ENCODE measurements at regions not wholly inside any gene's neighbourhood (a gene's known extent, or its start where the extent isn't known, plus 50 kb on each side); places are given as distances from the start of the nearest gene placed in this dataset.
"Not testable (repeated sequence)": the region's sequence is repeated elsewhere in the genome, so short reads cannot be mapped to it uniquely, and the experiment has no call there.

- H3K4me1 Mint-ChIP-seq = no peaks in the 10 kb centered on the region
Observed at GRCh38 chr1:181221078-181221477, 132.6 kb downstream of the IER5 start.

GRCh38 chr1:181222972-181223505 lies 134.5 kb downstream of the IER5 start:
- Mint-ChIP-seq H3K27me3 (peaks cover 17 to 22% (median 19%) of the 10 kb centered on the region in 3 donors), H3K4me3 (no peak overlapping the region), H3K36me3 (peaks cover 5 to 22% of the 10 kb centered on the region in 2 donors), H3K27ac (no peak overlapping the region), H3K4me1 (no peaks in the 10 kb centered on the region), H3K9me3 (peaks cover 5 to 22% (median 11%) of the 10 kb centered on the region in 7 donors)
- ATAC-seq (ENCODE audit: low read depth in 2 of 2) (no peak), DNase-seq (no peak)

More at GRCh38 chr1:181221078-181221477, 132.6 kb downstream of the IER5 start:
- no peak overlapping the region for H3K27ac Mint-ChIP-seq
- peaks cover 4 to 14% (median 5%) of the 10 kb centered on the region in 7 donors for H3K9me3 Mint-ChIP-seq
- ATAC-seq (ENCODE audit: low read depth in 2 of 2) (no peak), DNase-seq (no peak)
- H3K4me3 Mint-ChIP-seq = no peak overlapping the region
- peaks cover 20 to 33% (median 26%) of the 10 kb centered on the region in 3 donors for H3K27me3 Mint-ChIP-seq
- peaks cover 5 to 21% of the 10 kb centered on the region in 2 donors for H3K36me3 Mint-ChIP-seq

DNA sequence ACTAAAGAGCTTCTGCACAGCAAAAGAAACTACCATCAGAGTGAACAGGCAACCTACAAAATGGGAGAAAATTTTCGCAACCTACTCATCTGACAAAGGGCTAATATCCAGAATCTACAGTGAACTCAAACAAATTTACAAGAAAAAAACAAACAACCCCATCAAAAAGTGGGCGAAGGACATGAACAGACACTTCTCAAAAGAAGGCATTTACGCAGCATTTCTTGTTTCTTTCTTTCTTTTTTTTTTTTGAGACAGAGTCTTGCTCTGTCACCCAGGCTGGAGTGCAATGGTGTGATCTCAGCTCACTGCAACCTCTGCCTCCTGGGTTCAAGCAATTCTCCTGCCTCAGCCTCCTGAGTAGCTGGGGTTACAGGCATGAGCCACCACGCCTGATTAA lies 138.2 kb downstream of the IER5 start:
- not testable (repeated sequence) for H3K4me1 Mint-ChIP-seq; ATAC-seq (ENCODE audit: low read depth in 2 of 2); DNase-seq; H3K4me3 Mint-ChIP-seq; H3K27ac Mint-ChIP-seq
- H3K27me3 Mint-ChIP-seq = peaks cover 6 to 22% (median 14%) of the 10 kb centered on the region in 3 donors
- peaks cover 5 to 21% of the 10 kb centered on the region in 2 donors for H3K36me3 Mint-ChIP-seq
- H3K9me3 Mint-ChIP-seq = peaks cover 5 to 34% (median 16%) of the 10 kb centered on the region in 7 donors

DNA sequence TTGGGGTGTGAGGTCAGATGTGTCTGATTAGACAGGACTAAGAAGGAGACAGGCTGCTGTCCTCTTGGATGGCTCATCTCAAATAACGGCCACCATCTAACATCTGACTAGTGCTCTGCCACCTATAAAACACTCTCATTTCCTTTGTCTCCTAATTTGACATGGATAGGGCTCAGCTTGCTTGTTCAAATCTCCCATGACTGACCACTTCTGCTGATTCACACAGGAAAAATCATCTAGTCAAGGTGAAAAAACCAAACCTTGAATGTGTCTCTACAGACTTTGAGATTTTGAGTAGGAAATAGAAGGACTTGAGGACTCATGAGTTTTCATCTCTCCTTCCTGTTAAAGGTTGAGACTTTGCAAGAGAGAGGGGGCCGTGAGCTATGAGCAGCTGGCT lies 150.6 kb downstream of the IER5 start:
- peaks cover 4 to 20% (median 7%) of the 10 kb centered on the region in 3 donors for H3K27me3 Mint-ChIP-seq
- DNase-seq (no peak), ATAC-seq (ENCODE audit: low read depth in 2 of 2) (no peak)
- no peaks in the 10 kb centered on the region for H3K4me1 Mint-ChIP-seq
- H3K36me3 Mint-ChIP-seq = peaks cover 0 to 8% of the 10 kb centered on the region in 2 donors
- no peak overlapping the region for H3K4me3 Mint-ChIP-seq
- peaks cover 0 to 11% (median 5%) of the 10 kb centered on the region in 7 donors for H3K9me3 Mint-ChIP-seq
- no peak overlapping the region for H3K27ac Mint-ChIP-seq

DNA sequence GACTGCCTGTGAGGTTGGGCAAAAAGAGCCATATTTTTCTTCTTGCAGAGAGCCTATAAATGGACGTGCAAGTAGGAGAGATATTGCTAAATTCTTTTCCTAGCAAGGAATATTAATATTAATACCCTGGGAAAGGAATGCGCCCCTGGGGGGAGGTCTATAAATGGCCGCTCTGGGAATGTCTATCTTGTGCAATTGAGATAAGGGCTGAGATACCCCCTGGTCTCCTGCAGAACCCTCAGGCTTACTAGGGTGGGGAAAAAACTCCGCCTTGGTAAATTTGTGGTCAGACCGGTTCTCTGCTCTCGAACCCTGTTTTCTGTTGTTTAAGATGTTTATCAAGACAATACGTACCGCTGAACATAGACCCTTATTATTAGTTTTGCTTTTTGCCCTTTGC lies 157.8 kb downstream of the IER5 start:
- ATAC-seq (ENCODE audit: low read depth in 2 of 2); H3K27ac Mint-ChIP-seq; DNase-seq; H3K4me3 Mint-ChIP-seq; H3K4me1 Mint-ChIP-seq: not testable (repeated sequence)
- H3K27me3 Mint-ChIP-seq = peaks cover 9 to 18% (median 13%) of the 10 kb centered on the region in 3 donors
- H3K36me3 Mint-ChIP-seq = peaks cover 0 to 29% of the 10 kb centered on the region in 2 donors
- peaks cover 14 to 54% (median 36%) of the 10 kb centered on the region in 7 donors for H3K9me3 Mint-ChIP-seq

GRCh38 chr1:181248361-181248760 lies 159.9 kb downstream of the IER5 start:
- H3K4me1 Mint-ChIP-seq; ATAC-seq (ENCODE audit: low read depth in 2 of 2); H3K4me3 Mint-ChIP-seq; H3K27ac Mint-ChIP-seq; DNase-seq: not testable (repeated sequence)
- Mint-ChIP-seq H3K9me3 (peaks cover 14 to 54% (median 29%) of the 10 kb centered on the region in 7 donors), H3K36me3 (peaks cover 0 to 28% of the 10 kb centered on the region in 2 donors), H3K27me3 (peaks cover 19 to 26% (median 19%) of the 10 kb centered on the region in 3 donors)

DNA sequence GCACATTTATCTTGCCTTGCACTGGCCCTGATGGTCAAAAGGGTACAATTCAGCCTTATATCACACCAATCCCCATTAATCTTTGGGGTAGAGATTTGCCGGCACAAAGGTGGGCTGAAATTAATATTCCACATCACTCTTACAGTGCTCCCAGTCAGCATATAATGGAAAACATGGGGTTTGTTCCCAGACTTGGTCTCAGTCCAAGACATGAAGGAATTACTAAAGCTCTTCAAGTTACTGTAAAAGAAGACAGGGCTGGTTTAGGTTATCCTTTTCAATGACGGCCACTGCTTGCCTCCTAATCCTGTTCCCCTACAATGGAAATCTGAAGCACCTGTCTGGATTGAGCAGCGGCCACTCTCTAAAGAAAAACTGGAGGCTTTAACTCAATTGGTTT lies 160.7 kb downstream of the IER5 start:
- H3K9me3 Mint-ChIP-seq = peaks cover 14 to 56% (median 31%) of the 10 kb centered on the region in 7 donors
- H3K27me3 Mint-ChIP-seq = peaks cover 19% of the 10 kb centered on the region in 3 donors
- H3K4me3 Mint-ChIP-seq = no peak overlapping the region
- H3K27ac Mint-ChIP-seq = no peak overlapping the region
- no peak for ATAC-seq (ENCODE audit: low read depth in 2 of 2)
- no peak for DNase-seq
- peaks cover 0 to 21% of the 10 kb centered on the region in 2 donors for H3K36me3 Mint-ChIP-seq
- H3K4me1 Mint-ChIP-seq = no peaks in the 10 kb centered on the region

GRCh38 chr1:181250038-181250437 lies 161.5 kb downstream of the IER5 start:
- DNase-seq (no peak), ATAC-seq (ENCODE audit: low read depth in 2 of 2) (no peak)
- no peaks in the 10 kb centered on the region for H3K4me1 Mint-ChIP-seq
- peaks cover 16 to 60% (median 34%) of the 10 kb centered on the region in 7 donors for H3K9me3 Mint-ChIP-seq
- H3K4me3 Mint-ChIP-seq = no peak overlapping the region
- no peak overlapping the region for H3K27ac Mint-ChIP-seq
- peaks cover 0 to 24% of the 10 kb centered on the region in 2 donors for H3K36me3 Mint-ChIP-seq
- peaks cover 19% of the 10 kb centered on the region in 3 donors for H3K27me3 Mint-ChIP-seq

DNA sequence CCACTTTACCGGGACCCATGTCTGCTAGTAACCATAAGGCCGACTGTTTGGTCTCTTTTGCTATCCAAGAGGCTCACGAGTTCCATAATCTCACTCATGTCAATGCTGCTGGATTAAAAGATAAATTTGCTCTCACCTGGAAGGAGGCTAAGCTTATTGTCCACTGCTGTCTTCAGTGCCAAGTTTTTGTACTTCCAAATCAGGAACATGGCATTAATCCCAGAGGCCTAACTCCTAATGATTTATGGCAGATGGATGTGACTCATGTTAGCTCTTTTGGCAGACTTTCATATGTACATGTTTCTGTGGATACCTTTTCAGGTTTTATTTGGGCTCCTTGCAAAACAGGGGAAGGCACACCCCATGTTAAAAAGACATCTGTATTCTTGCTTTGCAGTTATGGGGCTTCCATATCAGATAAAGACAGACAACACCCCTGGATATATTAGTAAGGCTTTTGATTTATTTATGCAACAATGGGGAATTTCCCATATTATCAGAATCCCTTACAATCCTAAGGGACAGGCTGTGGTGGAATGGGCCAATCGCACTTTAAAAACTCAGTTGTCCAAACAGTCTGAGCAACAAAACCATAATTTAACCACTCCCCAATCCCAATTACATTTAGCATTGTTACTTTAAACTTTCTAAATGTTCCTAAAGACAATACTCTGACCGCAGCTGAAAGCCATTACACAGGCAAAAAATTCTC lies 162.7 kb downstream of the IER5 start:
- H3K27ac Mint-ChIP-seq = no peak overlapping the region
- no peaks in the 10 kb centered on the region for H3K4me1 Mint-ChIP-seq
- peaks cover 16 to 57% (median 36%) of the 10 kb centered on the region in 7 donors for H3K9me3 Mint-ChIP-seq
- H3K36me3 Mint-ChIP-seq = peaks cover 0 to 34% of the 10 kb centered on the region in 2 donors
- no peak for ATAC-seq (ENCODE audit: low read depth in 2 of 2)
- DNase-seq = no peak
- H3K27me3 Mint-ChIP-seq = peaks cover 19 to 20% (median 19%) of the 10 kb centered on the region in 3 donors
- H3K4me3 Mint-ChIP-seq = no peak overlapping the region

- ATAC-seq (ENCODE audit: low read depth in 2 of 2) (no peak), DNase-seq (no peak)
- Mint-ChIP-seq H3K4me1 (no peaks in the 10 kb centered on the region), H3K27me3 (peaks cover 22 to 25% (median 23%) of the 10 kb centered on the region in 3 donors), H3K36me3 (peaks cover 0 to 35% of the 10 kb centered on the region in 2 donors), H3K4me3 (no peak overlapping the region), H3K9me3 (peaks cover 15 to 54% (median 33%) of the 10 kb centered on the region in 7 donors), H3K27ac (no peak overlapping the region)
Observed at GRCh38 chr1:181251713-181252075, 163.2 kb downstream of the IER5 start.

GRCh38 chr1:181253601-181254000 lies 165.1 kb downstream of the IER5 start:
- not testable (repeated sequence) for H3K4me3 Mint-ChIP-seq; H3K27ac Mint-ChIP-seq; H3K4me1 Mint-ChIP-seq; DNase-seq; ATAC-seq (ENCODE audit: low read depth in 2 of 2)
- peaks cover 8 to 39% (median 26%) of the 10 kb centered on the region in 7 donors for H3K9me3 Mint-ChIP-seq
- H3K27me3 Mint-ChIP-seq = peaks cover 29 to 34% (median 29%) of the 10 kb centered on the region in 3 donors
- H3K36me3 Mint-ChIP-seq = peaks cover 0 to 25% of the 10 kb centered on the region in 2 donors

- Mint-ChIP-seq H3K27ac (no peak overlapping the region), H3K27me3 (peaks cover 25 to 39% (median 29%) of the 10 kb centered on the region in 3 donors), H3K4me1 (peaks cover 0 to 3% (median 0%) of the 10 kb centered on the region in 3 donors), H3K4me3 (no peak overlapping the region), H3K9me3 (peaks cover 8 to 31% (median 26%) of the 10 kb centered on the region in 7 donors), H3K36me3 (peaks cover 0 to 25% of the 10 kb centered on the region in 2 donors)
- no peak for DNase-seq
- ATAC-seq (ENCODE audit: low read depth in 2 of 2) = no peak
Observed at GRCh38 chr1:181255270-181255929, 166.9 kb downstream of the IER5 start.

GRCh38 chr1:181257117-181257516 lies 168.6 kb downstream of the IER5 start:
- Mint-ChIP-seq H3K4me1 (peaks cover 0 to 3% (median 0%) of the 10 kb centered on the region in 3 donors), H3K9me3 (peaks cover 8 to 31% (median 26%) of the 10 kb centered on the region in 7 donors), H3K27ac (no peak overlapping the region), H3K27me3 (peaks cover 16 to 35% (median 23%) of the 10 kb centered on the region in 3 donors), H3K36me3 (peaks cover 0 to 25% of the 10 kb centered on the region in 2 donors), H3K4me3 (no peak overlapping the region)
- no peak for DNase-seq
- ATAC-seq (ENCODE audit: low read depth in 2 of 2) = no peak
